ENCODE measurements at regions not wholly inside any gene's neighbourhood (a gene's known extent, or its start where the extent isn't known, plus 50 kb on each side); places are given as distances from the start of the nearest gene placed in this dataset.

GRCh38 chr11:81432333-81432732, 1301.3 kb downstream of the FAM181B start:
- no peak for TF ChIP-seq CTCF (IDR thresholded peaks at IDR 0.05)
- TF ChIP-seq POLR2A (IDR thresholded peaks at IDR 0.05; ENCODE audit: low read length), result no peak
- no peak for TF ChIP-seq RAD21 (conservative IDR thresholded peaks at IDR 0.05 in 1 of 2, IDR thresholded peaks at IDR 0.05 in 1 of 2)
- TF ChIP-seq CHD2 (IDR thresholded peaks at IDR 0.05; ENCODE audit: low read length, partially characterized antibody), result no peak
- TF ChIP-seq E2F6 (IDR thresholded peaks at IDR 0.05; ENCODE audit: borderline replicate concordance, low read depth), result no peak
- no peak for TF ChIP-seq JUN (IDR thresholded peaks at IDR 0.05)
- no peak for TF ChIP-seq PBX3 (IDR thresholded peaks at IDR 0.05)
- no peak for TF ChIP-seq REST (IDR thresholded peaks at IDR 0.05)
- TF ChIP-seq BCL3 (IDR thresholded peaks at IDR 0.05), result no peak
- no peak for TF ChIP-seq PHF8 (IDR thresholded peaks at IDR 0.05; ENCODE audit: borderline replicate concordance, low read depth)
- no peak for TF ChIP-seq CEBPB (IDR thresholded peaks at IDR 0.05)
- no peak for TF ChIP-seq SMC3 (IDR thresholded peaks at IDR 0.05)
